ENCODE measurements at regions not wholly inside any gene's neighbourhood (a gene's known extent, or its start where the extent isn't known, plus 50 kb on each side); places are given as distances from the start of the nearest gene placed in this dataset.

DNA sequence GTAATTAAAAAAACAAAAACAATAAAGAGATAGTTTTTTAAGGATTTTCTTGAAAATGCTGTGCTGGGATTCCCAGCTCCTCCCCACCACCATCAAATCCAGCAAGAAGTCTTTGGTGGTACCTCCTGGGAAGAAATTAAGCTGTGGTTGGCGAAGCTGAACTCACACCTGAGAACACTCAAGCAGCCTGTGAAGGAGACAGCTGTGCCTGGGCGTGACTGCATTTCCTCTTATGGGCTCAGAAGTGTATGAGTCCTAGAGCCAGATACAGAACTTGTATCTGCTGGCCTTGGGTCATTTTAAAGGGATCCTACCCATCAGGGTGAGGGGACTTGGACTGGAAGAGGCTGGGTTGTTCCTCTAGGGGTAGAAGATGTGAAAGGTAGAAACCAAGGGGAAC, 561.2 kb upstream of the SGCD start:
- WGBS, 5 donors, result 54 to 68% (median 61%) methylated on average over 2 of the region's 2 CpGs
- intact Hi-C loops (cut with DNase I; ENCODE audit: low total_unique reads), result no loop called here
- Histone ChIP-seq H3K27me3 (replicated peaks in 1 of 7) (no peaks in the 10 kb centered on the region), H3K9me3 (peaks cover 0 to 14% (median 2%) of the 10 kb centered on the region in 8 donors), H3K27ac (peak overlapping the region in 3 of 8 donors; percentile 4 to 79 (median 44)), H3K36me3 (no peaks in the 10 kb centered on the region), H3K4me1 (no peaks in the 10 kb centered on the region), H3K4me3 (no peak overlapping the region)
- TF ChIP-seq CTCF (IDR thresholded peaks at IDR 0.05 in 8 of 11, conservative IDR thresholded peaks at IDR 0.05 in 3 of 11) (no peak), POLR2AphosphoS5 (IDR thresholded peaks at IDR 0.05) (no peak), POLR2A (IDR thresholded peaks at IDR 0.05) (no peak)
- no peak for DNase-seq

DNA sequence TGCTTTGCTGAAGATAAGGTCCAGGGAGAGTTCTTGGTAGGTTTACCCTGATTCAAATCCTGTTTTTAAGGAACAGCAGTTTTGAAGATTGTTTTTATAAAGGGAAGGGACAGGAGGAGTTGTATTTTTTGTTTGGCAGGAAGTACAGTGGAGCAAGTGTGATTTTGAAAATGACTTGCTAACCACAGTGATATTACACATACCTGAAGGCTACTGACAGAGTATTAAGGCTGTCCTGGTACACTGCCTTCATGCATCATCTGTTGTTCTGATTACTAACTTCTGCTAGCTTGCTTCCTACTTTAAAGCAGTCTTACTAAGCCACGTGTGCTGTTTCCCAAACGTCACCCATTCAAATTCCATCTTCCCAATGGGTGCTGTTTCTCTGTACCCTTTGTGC, 559.5 kb upstream of the SGCD start:
- TF ChIP-seq POLR2A (IDR thresholded peaks at IDR 0.05) (no peak), POLR2AphosphoS5 (IDR thresholded peaks at IDR 0.05) (no peak), CTCF (IDR thresholded peaks at IDR 0.05 in 8 of 11, conservative IDR thresholded peaks at IDR 0.05 in 3 of 11) (no peak)
- Histone ChIP-seq H3K4me1 (no peaks in the 10 kb centered on the region), H3K36me3 (no peaks in the 10 kb centered on the region), H3K27ac (peak overlapping the region in 5 of 8 donors; percentile 27 to 79 (median 28)), H3K9me3 (peaks cover 0 to 2% (median 0%) of the 10 kb centered on the region in 8 donors), H3K4me3 (no peak overlapping the region), H3K27me3 (replicated peaks in 1 of 7) (no peaks in the 10 kb centered on the region)
- no peak for DNase-seq
- WGBS, 5 donors, result 46 to 72% (median 62%) methylated on average over 2 of the region's 2 CpGs
- intact Hi-C loops (cut with DNase I; ENCODE audit: low total_unique reads), result no loop called here

DNA sequence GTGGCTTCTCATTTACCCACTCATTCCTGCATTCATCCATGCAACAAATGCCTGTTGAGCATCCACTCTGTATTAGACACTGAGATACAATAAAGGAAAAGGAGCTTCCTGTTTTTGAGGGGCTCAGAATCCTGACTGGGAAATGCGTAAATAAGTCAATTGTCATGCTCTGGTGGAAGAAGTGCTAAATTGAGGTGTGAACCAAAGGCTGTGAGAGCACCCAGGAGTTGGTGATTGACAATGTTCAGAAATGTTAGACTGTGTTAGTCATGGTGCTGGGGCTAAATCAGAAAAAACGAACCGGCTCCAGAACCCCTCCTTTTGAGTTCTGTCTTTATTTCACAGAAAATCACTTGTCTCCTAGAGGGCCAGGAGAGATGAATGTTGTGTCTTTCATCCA, 558.6 kb upstream of the SGCD start:
- intact Hi-C loops (cut with DNase I; ENCODE audit: low total_unique reads), result no loop called here
- 58 to 73% (median 65%) methylated on average over 3 of the region's 3 CpGs for WGBS, 5 donors
- TF ChIP-seq CTCF (IDR thresholded peaks at IDR 0.05 in 8 of 11, conservative IDR thresholded peaks at IDR 0.05 in 3 of 11), result no peak
- no peak for TF ChIP-seq POLR2AphosphoS5 (IDR thresholded peaks at IDR 0.05)
- TF ChIP-seq POLR2A (IDR thresholded peaks at IDR 0.05), result no peak
- Histone ChIP-seq H3K27ac (peak overlapping the region in 3 of 8 donors; percentile 28 to 79 (median 50)), H3K4me1 (no peaks in the 10 kb centered on the region), H3K4me3 (no peak overlapping the region), H3K9me3 (no peaks in the 10 kb centered on the region), H3K36me3 (no peaks in the 10 kb centered on the region), H3K27me3 (replicated peaks in 1 of 7) (no peaks in the 10 kb centered on the region)
- no peak for DNase-seq

- 56 to 65% (median 61%) methylated on average over 4 of the region's 4 CpGs for WGBS, 5 donors
- TF ChIP-seq CTCF (IDR thresholded peaks at IDR 0.05 in 8 of 11, conservative IDR thresholded peaks at IDR 0.05 in 3 of 11) (no peak), POLR2A (IDR thresholded peaks at IDR 0.05) (no peak), POLR2AphosphoS5 (IDR thresholded peaks at IDR 0.05) (no peak)
- no peak overlapping the region for H3K4me3 ChIP-seq
- H3K27me3 ChIP-seq (replicated peaks in 1 of 7), result no peaks in the 10 kb centered on the region
- H3K9me3 ChIP-seq, result no peaks in the 10 kb centered on the region
- H3K27ac ChIP-seq, result no peak overlapping the region
- no peaks in the 10 kb centered on the region for H3K36me3 ChIP-seq
- H3K4me1 ChIP-seq, result no peaks in the 10 kb centered on the region
- intact Hi-C loops (cut with DNase I; ENCODE audit: low total_unique reads), result no loop called here
- no peak for DNase-seq
Observed at GRCh38 chr5:155772009-155772662, 554.8 kb upstream of the SGCD start.

All from spleen (tissue), 11 donors.